OCI-LY3 (cell line): ENCODE measurements at regions not wholly inside any gene's neighbourhood (a gene's known extent, or its start where the extent isn't known, plus 50 kb on each side); places are given as distances from the start of the nearest gene placed in this dataset.

Experiments
- H2AFZ ChIP-seq: fragments of 200-600, 300-600 bp; shearing (Covaris generic); 2 replicates; pipeline ENCODE4 v1.6.0; 2014; ENCODE audit warnings: antibody characterized with exemption, low read depth, low read length
- H3K27ac ChIP-seq: fragments of 200-600, 300-600 bp; sonication (generic); 2 replicates; pipeline ENCODE4 v1.5.1; 2014; ENCODE audit warnings: mild to moderate bottlenecking, low read length, moderate library complexity, mixed read lengths
- H3K27me3 ChIP-seq: fragments of 200-600, 300-600 bp; sonication (generic); 2 replicates; pipeline ENCODE4 v1.6.1; 2014; ENCODE audit warnings: low read depth, low read length, mixed read lengths
- H3K36me3 ChIP-seq: fragments of 200-600, 300-600 bp; sonication (generic); replicated peaks from 2 replicates; pipeline ENCODE3; 2014; ENCODE audit warnings: low read depth, low read length, mixed read lengths
- H3K4me1 ChIP-seq: fragments of 300-600, 200-600 bp; sonication (generic); 2 replicates; pipeline ENCODE4 v1.6.1; 2014; ENCODE audit warnings: low read length, mixed read lengths
- H3K4me2 ChIP-seq: fragments of 200-600, 300-600 bp; sonication (generic); 2 replicates; pipeline ENCODE4 v1.6.1; 2014; ENCODE audit warnings: low read length, mixed read lengths
- H3K4me3 ChIP-seq: fragments of 300-600, 200-600 bp; sonication (generic); 2 replicates; pipeline ENCODE4 v1.5.1; 2014; ENCODE audit warnings: antibody characterized with exemption, mild to moderate bottlenecking, low read length, moderate library complexity
- H3K79me2 ChIP-seq: fragments of 300-600, 200-600 bp; shearing (Covaris generic); 2 replicates; pipeline ENCODE4 v1.6.1; 2014; ENCODE audit warnings: mild to moderate bottlenecking, low read length, mixed read lengths
- H3K9ac ChIP-seq: fragments of 300-600, 200-600 bp; shearing (Covaris generic); 2 replicates; pipeline ENCODE4 v1.6.0; 2014; ENCODE audit warnings: mild to moderate bottlenecking, low read length, moderate library complexity
- H3K9me3 ChIP-seq: fragments of 200-600, 300-600 bp; shearing (Covaris generic); 2 replicates; pipeline ENCODE4 v1.6.1; 2014; ENCODE audit warnings: low read length, mixed read lengths; ENCODE audit not compliant: insufficient read depth
- H4K20me1 ChIP-seq: fragments of 200-600, 300-600 bp; sonication (generic); 2 replicates; pipeline ENCODE4 v1.6.1; 2016; ENCODE audit warnings: low read length, mixed read lengths; ENCODE audit not compliant: insufficient read depth
- CTCF ChIP-seq: fragments of 200-600, 300-600 bp; sonication (generic); IDR thresholded peaks from 2 replicates; pipeline ENCODE4 v1.5.1; 2014; ENCODE audit warnings: antibody characterized with exemption, low read length, low read depth
- EZH2phosphoT487 ChIP-seq: fragments of 200-600 bp; shearing (Covaris generic); IDR thresholded peaks from 2 replicates; pipeline ENCODE4 v1.6.1; 2018; ENCODE audit warnings: antibody characterized with exemption, mixed run types, low read depth

GRCh38 chr17:70794738-70795137 lies 625.4 kb downstream of the KCNJ2 start:
- Histone ChIP-seq H3K36me3 (no peaks in the 10 kb centered on the region), H3K9ac (no peak overlapping the region), H3K9me3 (peaks cover 3% of the 10 kb centered on the region; the same call in 1 of the 2 replicates), H3K27me3 (no peaks in the 10 kb centered on the region), H4K20me1 (no peaks in the 10 kb centered on the region), H3K79me2 (no peaks in the 10 kb centered on the region), H3K4me2 (no peak overlapping the region), H3K27ac (no peak overlapping the region), H3K4me1 (no peaks in the 10 kb centered on the region), H3K4me3 (no peak overlapping the region), H2AFZ (no peak overlapping the region)
- TF ChIP-seq EZH2phosphoT487 = no peak
- no peak for TF ChIP-seq CTCF

GRCh38 chr17:70795620-70796019 lies 626.3 kb downstream of the KCNJ2 start:
- TF ChIP-seq CTCF (no peak), EZH2phosphoT487 (no peak)
- H3K4me3 ChIP-seq = no peak overlapping the region

GRCh38 chr17:70796757-70797156 lies 627.4 kb downstream of the KCNJ2 start:
- Histone ChIP-seq H3K9ac (no peak overlapping the region), H3K9me3 (0 out of 2 replicates have a peak, but pooled peaks cover 3% of the 10 kb centered on the region), H3K27me3 (no peaks in the 10 kb centered on the region), H3K27ac (no peak overlapping the region), H2AFZ (peak overlapping the region; percentile 79), H4K20me1 (no peaks in the 10 kb centered on the region), H3K36me3 (no peaks in the 10 kb centered on the region), H3K4me3 (no peak overlapping the region), H3K4me2 (no peak overlapping the region), H3K79me2 (no peaks in the 10 kb centered on the region), H3K4me1 (no peaks in the 10 kb centered on the region)
- TF ChIP-seq EZH2phosphoT487 = no peak
- TF ChIP-seq CTCF = no peak

More at GRCh38 chr17:70795620-70796019, 626.3 kb downstream of the KCNJ2 start:
- Histone ChIP-seq H4K20me1 (no peaks in the 10 kb centered on the region), H3K27ac (no peak overlapping the region), H3K27me3 (no peaks in the 10 kb centered on the region), H2AFZ (no peak overlapping the region), H3K36me3 (no peaks in the 10 kb centered on the region), H3K4me2 (no peak overlapping the region), H3K4me1 (no peaks in the 10 kb centered on the region), H3K9ac (no peak overlapping the region), H3K9me3 (0 out of 2 replicates have a peak, but pooled peaks cover 3% of the 10 kb centered on the region), H3K79me2 (no peaks in the 10 kb centered on the region)

- no peak overlapping the region for H3K4me2 ChIP-seq
- peak overlapping the region; percentile 79 for H2AFZ ChIP-seq
- no peaks in the 10 kb centered on the region for H3K4me1 ChIP-seq
Observed at GRCh38 chr17:70797166-70797565, 627.8 kb downstream of the KCNJ2 start.

More at GRCh38 chr17:70797166-70797565, 627.8 kb downstream of the KCNJ2 start:
- no peak overlapping the region for H3K9ac ChIP-seq
- no peaks in the 10 kb centered on the region for H3K36me3 ChIP-seq
- no peak overlapping the region for H3K4me3 ChIP-seq
- no peaks in the 10 kb centered on the region for H3K79me2 ChIP-seq
- TF ChIP-seq CTCF (no peak), EZH2phosphoT487 (no peak)
- H3K27me3 ChIP-seq = no peaks in the 10 kb centered on the region
- H3K9me3 ChIP-seq = 0 out of 2 replicates have a peak, but pooled peaks cover 3% of the 10 kb centered on the region
- no peaks in the 10 kb centered on the region for H4K20me1 ChIP-seq
- H3K27ac ChIP-seq = no peak overlapping the region
